Upper lobe of left lung (tissue), 4 donors: ENCODE measurements at regions not wholly inside any gene's neighbourhood (a gene's known extent, or its start where the extent isn't known, plus 50 kb on each side); places are given as distances from the start of the nearest gene placed in this dataset.

Experiments
- CTCF ChIP-seq, 6 experiments: fragments of 450-650 bp in 4 of 6; fragments of 200-600 bp in 2 of 6; sonication (generic) in 2 of 6; IDR thresholded peaks; one replicate each; pipeline ENCODE4 v1.5.1; 2016 to 2019; ENCODE audit warnings: antibody characterized with exemption in 6 of 6
- POLR2AphosphoS5 ChIP-seq, 2 donors: sonication (generic); formaldehyde crosslinking; IDR thresholded peaks; one replicate each; pipeline ENCODE4 v1.5.1; 2017; ENCODE audit warnings: antibody characterized with exemption in 2 of 2

GRCh38 chr9:83146325-83146724, 83.4 kb upstream of the RASEF start:
- TF ChIP-seq CTCF (IDR thresholded peaks at IDR 0.05) (no peak), POLR2AphosphoS5 (IDR thresholded peaks at IDR 0.05) (no peak)
